Superior temporal gyrus (tissue), 1 donor: ENCODE measurements at regions not wholly inside any gene's neighbourhood (a gene's known extent, or its start where the extent isn't known, plus 50 kb on each side); places are given as distances from the start of the nearest gene placed in this dataset.
"Not testable (repeated sequence)": the region's sequence is repeated elsewhere in the genome, so short reads cannot be mapped to it uniquely, and the experiment has no call there.

ENCODE experiments used
- DNase-seq: peaks from one replicate; pipeline ENCODE4 v3.0.0-alpha.2; 2016; ENCODE audit errors: extremely low spot score

DNA sequence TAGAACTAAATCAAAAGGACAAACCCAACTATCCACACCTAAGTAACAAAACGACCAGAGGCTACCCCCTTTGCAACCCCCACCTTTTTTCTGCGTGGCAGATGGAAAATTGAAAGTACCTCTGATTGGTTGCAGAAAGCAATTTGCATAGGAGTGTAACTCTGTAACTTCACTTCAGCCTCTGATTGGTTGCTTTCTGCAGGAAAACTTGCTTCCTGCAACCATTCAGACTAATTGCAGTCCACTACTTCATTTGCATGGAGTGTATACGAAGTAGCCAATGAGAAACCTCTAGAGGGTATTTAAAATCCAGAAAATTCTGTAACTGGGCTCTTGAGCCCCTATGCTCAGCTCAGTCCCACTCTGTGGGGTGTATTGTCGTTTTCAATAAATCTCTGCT, 129.1 kb upstream of the OLIG3 start:
- DNase-seq, result no peak

DNA sequence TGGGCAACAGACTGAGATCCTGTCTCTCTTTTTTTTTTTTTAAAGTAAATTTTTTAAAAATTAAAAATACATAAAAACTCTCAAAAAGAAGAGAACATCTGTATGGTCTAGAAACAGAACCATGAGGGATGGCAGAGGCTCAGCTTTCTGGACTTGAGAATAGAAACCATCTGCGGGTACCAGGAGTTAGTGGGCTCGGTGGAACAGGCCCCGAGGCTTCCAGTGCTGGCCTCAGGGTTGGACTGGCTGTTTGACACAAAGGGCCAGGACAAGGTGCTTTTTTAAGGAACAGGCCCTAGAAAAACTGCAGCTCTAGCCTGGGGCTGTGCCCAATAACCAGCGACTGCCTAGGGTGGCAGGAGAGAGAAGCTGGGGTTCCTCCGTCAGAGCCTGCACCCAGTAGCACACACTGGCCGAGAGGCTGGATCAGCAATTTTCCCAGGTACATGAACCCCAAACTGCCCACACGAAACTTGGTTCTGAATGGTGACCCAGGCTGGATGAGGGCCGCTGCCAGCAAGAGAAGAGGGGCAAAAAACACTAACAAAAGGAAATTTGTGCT, 131.0 kb upstream of the OLIG3 start:
- no peak for DNase-seq

DNA sequence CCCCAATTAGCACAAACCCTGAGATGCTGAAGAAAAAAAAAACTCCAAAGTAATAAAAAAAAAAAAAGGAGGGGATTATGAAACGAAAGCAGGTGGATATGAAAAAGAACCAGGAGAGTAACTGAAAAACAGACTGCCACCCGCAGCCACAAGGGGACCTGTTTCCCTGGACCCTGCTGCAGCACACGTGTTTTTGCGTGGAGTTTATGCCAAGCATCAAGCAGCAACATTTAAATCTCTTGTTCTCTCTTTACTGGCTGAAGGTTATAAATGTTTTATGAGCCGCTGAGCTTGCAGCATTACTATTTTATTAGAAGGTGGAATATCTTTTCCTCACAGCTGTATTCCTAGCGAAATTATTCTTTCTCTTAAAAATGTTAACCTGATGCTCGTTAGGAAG, 131.6 kb upstream of the OLIG3 start:
- DNase-seq, result no peak

DNA sequence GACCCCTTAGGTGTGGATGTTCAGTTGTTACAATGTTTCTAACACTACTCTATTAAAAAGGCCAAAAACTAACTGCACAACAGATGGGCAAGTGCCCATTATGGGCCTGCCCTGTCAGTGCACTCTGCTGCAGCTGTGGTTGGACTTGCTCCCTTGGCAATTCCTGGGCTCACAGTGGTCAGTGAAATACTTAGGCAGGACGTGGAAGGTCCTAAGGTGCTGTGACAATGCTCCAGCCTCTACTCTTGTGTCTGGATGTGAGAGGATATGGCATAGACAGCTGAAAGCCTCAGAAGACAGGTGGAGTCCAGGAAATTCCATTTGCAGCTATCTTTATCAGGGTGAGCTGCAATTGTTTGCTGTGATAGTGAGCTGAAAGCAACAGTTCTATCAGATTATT, 136.5 kb upstream of the OLIG3 start:
- DNase-seq, result no peak

DNA sequence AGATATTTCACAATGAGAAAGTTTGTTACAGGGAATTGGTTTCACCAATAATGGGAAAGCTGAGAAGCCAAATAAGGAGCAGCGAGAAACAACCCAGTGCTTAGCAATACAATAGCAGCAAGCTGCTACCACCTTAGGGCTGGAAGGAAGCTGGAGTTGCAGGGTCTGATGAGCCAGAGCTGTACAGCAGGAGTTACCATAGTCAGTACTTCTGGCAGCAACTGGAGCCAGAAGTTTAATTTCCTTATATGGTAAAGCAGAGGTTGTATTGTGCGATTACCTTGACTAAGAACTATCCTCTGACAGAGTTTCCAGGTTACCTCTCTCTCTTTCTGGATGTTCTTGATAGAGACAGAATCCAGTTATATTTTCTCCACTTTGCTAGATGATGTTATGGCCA, 137.1 kb upstream of the OLIG3 start:
- DNase-seq, result no peak

DNA sequence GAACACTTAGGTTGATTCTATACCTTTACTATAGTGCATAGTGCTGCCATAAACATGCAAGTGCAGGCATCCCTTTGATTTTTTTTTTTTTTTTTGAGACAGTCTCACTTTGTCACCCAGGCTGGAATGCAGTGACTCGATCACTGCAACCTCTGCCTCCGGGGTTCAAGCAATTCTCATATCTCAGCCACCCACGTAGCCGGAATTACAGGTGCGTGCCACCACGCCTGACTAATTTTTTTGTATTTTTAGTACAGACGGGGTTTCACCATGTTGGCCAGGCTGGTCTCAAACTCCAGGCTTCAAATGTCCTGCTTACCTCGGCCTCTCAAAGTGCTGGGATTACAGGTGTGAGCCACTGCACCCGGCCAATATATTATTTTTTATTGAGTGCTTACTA, 140.0 kb upstream of the OLIG3 start:
- DNase-seq, result not testable (repeated sequence)

DNA sequence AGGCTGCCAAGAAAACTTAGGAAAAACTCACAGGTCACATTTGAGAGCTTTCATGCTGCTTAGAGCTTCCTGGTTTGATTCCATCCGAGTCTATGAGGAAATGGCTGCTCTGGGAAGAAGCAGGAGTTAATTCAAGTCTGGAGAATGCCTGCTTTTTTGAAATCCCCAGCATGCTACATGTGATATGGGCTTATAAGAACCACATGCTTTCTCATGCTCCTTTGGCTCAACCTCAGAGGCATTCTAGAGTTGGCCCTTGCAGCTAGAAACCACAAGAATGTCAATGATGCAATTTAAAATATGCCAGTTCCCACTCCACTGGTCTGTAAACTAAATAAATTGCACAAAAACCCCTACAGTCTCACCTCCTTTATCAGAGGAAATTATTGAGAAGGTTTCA, 142.9 kb upstream of the OLIG3 start:
- DNase-seq, result no peak

DNA sequence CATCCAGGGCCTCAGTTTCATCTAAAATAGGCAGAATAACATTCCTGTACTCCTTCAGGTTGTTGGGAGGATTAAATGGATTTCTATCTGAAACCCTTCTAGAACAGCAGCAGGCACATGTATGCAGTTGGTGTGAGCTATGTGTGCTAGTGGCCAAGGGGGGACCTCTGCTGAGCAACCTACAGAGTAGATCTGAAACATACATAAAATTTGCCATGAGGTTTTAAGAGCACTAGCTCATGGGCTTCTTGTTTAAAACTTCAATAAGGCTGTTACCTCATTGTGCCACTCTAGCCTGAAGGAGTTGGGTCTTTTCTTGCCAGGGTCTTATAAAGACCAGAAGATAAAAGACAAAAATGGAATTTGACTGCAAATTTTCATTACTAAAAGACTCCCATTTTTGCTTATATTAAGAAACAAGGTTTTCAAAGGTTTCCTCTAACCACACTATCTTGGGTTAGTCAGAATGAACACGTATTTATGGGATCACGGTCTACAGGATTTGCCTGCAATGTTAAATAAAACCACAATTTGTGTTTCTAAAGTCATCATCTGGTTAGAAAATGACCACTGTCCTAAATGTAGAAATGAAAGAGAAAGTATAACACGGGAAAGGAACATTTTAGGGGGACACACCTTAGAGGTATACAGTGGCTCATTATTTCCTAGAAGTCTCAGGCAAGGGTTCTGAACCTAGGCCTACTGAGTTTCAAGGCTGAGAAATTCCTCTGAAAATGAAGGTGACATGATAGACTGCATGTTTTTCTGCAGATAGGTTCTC, 144.9 kb upstream of the OLIG3 start:
- peak; percentile 12 for DNase-seq

DNA sequence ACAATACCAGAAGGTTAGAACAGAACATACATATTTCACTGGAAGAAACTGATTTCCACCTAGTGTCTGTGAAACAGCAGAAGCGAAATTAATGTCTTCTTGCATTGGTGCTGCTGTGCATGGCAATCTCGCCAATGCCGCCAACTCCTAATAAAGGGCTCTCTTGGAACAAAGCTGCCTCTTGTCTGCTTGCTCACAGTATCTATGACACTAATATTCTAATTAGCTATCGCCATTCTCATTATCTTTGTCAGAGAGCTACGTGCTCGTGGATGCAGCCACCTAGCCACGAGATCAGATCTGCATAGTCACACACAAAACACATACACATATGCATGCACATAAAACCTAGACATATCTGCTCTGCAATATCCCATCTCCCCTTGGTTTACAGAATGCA, 145.9 kb upstream of the OLIG3 start:
- peak; percentile 67 for DNase-seq

DNA sequence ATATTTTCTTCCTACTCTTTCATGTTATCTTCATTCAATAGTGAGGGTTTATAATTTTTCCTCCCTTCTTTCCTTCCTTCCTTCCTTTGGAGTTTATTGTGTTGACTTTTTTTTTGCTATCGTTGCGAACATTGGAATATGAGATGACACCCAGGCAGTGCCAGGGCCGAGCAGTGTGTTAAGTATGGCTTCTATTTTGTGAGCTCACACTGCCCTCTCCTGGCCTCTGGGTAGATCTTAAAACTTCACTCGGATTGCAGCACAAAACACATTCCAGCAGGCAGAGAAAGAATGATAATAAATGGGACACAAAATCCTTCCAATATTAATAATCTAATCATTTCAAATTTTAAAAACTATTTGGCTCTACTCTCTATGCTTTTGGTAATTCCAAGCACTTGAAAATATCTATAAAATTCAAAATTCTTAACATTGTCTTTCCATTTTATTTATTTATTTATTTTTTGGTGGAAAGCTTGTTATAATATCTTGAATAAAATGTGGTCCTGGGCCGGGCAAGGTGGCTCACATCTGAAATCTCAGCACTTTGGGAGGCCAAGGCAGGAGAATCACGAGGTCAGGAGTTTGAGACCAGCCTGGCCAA, 147.4 kb upstream of the OLIG3 start:
- peak; percentile 94 for DNase-seq

DNA sequence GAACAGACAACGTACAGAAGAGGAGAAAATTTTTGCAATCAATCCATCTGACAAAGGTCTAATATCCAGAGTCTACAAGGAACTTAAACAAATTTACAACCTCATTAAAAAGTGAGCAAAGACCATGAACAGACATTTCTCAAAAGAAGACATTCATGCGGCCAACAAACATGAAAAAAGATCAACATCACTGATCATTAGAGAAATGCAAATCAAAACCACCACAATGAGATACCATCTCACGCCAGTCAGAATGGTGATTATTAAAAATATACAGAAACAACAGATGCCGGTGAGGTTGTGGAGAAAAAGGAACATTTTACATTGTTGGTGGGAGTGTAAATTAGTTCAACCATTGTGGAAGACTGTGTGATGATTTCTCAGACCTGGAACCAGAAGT, 149.0 kb upstream of the OLIG3 start:
- DNase-seq, result not testable (repeated sequence)

DNA sequence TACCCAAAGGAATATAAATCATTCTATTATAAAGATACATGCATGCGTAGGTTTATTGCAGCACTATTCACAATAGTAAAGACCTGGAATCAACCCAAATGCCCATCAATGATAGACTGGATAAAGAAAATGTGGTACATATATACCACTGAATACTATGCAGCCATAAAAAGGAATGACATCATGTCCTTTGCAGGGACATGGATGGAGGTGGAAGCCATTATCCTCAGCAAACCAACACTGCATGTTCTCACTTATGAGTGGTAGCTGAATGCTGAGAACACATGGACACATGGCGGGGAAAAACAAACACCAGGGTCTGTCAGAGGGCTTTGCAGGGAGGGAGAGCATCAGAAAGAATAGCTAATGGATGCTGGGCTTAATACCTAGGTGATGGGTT, 149.4 kb upstream of the OLIG3 start:
- not testable (repeated sequence) for DNase-seq

DNA sequence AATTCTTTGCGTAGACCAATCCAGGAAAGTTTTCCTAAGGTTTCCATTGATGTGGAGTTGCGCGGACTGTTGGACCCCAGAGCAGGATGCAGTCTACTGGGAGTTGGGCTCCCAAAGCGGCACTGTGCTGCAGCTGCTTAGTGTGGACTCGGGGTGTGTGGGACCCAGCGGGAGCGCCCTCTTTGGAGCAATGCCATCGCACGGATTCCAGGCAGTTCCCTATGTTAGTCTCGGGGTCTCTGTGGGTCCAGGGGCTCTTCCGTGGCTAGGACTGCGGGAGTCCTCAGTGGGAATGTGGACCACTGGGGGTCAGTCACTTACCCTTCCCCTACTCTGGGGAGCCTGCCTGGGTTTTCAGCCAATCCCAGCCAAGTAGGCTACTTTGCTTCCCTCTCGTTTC, 151.7 kb upstream of the OLIG3 start:
- DNase-seq, result no peak

DNA sequence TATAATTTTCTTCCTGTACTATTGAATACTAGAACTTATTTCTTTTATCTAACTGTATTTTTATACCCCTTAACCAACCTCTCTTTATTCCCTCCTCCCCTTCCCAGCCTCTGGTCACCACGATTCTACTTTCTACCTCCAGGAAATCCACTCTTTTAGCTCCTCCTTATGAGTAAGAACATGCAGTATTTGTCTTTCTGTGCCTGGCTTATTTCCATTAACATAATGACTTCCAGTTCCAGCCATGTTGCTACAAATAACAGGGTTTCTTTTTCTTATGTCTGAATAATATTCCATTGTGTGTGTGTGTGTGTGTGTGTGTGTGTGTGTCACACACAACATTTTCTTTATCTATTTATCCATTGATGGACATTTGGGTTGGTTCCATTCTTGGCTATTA, 152.3 kb upstream of the OLIG3 start:
- no peak for DNase-seq

DNA sequence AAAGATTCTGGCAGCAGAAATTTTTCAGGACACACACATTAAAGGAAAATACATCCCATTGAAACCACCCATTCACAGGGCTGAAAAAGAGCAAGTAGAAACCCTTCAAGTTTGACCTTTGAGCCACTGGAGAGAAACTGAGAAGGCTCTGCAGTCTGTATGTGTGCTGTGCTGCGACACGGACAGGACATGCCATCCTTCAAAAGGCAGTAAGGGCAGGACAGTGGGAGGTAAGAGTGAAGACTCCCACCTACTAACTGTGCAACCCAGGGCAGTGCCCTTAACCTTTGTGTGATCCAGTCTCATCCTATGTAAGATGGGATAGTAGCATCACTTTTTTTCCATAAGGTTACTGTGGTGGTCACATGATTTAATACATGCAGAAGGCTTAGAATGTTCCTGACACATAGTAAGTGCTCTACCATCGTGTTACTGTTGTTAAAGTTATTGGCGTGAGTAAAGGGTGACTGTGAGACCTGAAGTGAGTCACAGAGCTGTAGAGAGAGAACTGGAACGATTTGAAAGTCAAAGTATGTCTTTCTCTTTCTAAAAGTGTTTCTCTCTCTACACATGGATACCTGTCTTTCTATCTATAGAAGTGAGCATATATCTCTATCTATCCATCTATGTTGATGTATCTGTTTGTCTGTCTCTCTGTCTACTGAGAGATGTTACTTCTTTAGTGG, 153.7 kb upstream of the OLIG3 start:
- no peak for DNase-seq

DNA sequence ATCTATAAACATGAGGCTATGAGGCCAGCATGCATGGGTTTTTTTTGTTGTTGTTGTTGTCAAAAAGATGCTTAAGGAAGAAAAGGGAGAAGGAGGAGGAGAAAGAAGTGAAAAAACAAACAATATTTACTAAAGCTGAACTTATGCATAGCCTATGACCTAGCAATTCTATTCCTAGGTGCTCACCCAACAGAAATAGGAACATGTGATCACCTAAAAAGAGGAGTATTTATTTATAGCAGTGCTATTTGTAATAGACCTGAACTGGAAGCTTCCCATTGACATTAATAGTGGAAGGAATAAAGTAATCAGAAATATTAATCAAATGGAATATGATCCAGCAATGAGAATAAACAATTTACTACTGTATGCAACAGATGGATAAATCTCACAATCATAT, 156.5 kb upstream of the OLIG3 start:
- DNase-seq, result no peak

DNA sequence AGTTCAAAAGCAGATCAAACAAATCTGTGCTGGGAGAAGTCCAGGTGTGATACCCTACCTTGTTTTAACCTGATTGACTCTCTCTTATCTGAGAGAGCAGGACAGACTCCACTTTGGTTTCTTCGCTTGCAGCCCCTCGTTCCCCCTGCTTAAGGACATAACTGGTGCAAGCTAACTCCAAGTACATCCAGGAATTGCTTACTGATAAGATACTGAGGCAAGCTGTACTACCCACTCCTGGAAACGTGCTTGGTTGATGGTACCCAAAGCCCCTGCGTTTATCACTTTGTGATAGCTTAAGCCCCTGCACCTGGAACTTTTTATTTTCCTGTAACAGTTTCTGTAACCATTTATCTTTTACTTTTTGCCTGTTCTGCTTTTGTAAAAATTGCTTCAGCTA, 157.0 kb upstream of the OLIG3 start:
- DNase-seq, result no peak

DNA sequence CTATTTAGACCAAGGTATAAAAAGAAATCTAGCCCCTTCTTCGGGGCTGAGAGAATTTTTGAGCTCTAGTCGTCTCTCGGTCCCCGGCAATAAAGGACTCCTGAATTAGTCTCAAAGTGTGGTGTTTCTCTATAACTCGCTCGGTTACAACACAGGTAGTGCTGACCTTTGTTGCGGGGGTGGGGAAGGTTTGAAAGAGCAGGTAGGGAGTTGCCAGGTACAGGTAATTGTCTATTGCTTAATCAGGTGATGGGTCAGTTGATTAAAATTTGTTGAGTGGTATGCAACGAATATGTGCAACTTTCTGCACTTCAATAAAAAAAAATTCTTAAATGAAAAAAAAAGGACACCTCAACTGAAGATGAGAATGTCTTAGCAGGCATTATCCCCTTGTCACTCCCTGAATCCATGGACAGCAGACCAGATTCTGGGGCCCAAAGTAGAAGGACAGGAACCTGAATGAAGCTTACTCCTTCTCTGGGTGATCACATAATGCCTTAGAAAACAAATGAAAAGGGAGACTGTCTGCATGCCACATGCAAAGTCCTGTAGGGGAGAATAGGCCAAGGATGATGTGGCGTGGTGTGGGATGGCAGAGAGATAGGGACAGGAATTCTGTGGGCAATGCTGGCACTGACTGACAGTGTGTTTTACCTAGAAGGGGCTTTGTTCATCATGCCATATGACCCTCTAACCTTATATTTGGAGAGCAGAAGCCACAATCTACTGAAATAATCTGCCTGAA, 157.6 kb upstream of the OLIG3 start:
- no peak for DNase-seq

DNA sequence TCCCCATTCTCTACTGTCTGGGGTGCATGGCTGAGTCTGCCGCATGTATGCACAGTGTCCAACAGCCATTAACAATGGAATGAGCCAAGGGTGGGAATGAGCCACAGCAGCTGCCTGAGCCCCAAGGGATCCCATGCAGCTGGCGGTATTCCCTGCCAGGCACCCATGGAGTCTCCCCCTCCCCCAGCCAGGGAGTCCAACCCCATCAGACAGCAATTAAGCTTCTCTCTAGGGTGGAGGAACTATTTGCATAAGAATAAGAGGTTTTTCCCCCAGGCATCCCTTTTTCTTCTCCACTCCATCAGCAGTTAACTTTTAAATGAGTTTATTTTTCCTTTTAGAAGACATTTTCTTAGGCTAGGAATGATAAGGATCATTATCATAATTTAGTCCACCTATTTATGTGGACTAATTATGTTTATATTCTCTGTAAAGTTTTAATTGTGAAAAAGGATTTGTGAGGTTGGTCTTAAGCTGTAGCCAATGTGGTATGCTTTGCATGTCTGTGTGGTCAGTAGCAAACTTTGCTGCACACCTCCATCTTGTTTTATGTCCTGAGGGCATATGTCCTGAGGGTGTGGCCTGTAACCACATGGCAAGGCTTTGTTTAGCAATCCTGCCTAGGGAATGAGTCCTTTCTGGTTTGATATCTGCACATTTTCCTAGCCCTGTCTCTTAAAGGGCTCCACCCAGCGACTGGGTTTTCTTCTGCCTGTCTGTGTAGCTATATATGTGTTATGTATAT, 158.9 kb upstream of the OLIG3 start:
- no peak for DNase-seq

DNA sequence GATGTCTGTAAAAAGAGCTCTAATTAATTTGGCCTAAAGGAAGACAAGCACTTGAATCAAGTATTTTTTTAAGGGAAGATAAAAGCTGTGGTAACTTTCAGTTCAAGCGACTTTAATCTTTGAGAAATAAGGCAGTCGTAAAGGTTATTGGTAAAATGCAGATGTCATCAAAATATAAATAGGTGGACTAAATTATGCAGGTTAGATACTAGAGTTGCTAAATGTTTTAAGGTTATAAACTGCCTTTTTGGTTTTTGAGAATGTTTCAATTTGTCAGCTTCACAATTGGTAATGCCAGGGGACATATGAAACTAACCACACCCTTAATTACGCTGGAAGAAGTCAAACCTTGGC, 159.5 kb upstream of the OLIG3 start:
- no peak for DNase-seq

DNA sequence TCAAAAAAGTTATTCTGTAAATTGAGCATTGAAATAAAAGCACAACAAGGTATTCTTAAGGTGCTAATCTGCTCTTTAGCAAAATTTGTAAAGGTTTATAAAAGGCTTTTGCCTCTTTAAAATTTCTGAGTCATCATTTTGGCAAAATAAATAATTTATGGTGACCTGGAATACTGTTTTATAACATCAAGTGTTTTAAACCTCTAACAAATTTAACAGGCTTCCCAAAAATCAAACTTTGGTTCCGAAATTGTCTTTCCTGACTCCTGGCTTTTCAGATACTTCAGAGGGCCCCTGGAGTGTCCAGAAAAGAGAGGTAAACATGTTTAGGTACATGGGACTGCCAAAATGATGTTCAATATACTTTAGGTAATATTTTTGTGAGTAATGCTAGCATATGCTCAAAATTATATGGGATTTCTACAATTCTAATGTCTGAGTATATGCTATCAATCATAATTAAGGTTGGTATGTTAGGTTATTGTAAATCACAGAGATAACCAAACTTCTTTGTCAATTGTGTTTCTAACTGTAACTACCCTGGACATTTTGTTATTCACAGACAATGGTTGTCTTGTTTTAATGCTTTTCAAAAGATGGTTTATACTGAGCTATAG, 160.3 kb upstream of the OLIG3 start:
- no peak for DNase-seq
